K562 (cell line): ENCODE measurements at regions not wholly inside any gene's neighbourhood (a gene's known extent, or its start where the extent isn't known, plus 50 kb on each side); places are given as distances from the start of the nearest gene placed in this dataset.
A peak's percentile ranks its signal among the peaks of the same experiment; 100 is the strongest.

Source experiments
- ADNP ChIP-seq: fragments of 200-800 bp; sonication (Bioruptor generic); IDR thresholded peaks from 2 replicates; pipeline ENCODE4 v1.6.1; 2016; ENCODE audit warnings: missing genetic modification characterization, missing compliant biosample characterization
- ATF1 ChIP-seq, 2 experiments: fragments of 450-650 bp in 1 of 2; IDR thresholded peaks; 2 replicates each; pipeline ENCODE4 v1.6.1; 2016; ENCODE audit warnings: missing compliant biosample characterization in 1 of 2, missing genetic modification characterization in 1 of 2
- CTCF ChIP-seq, 3 experiments: IDR thresholded peaks in 2 of 3; conservative IDR thresholded peaks in 1 of 3; 2 replicates each; pipeline ENCODE4 v1.5.1; 2011 to 2012; ENCODE audit warnings: low read length in 3 of 3, mild to moderate bottlenecking in 3 of 3, control low read depth in 2 of 3, improper control_type of control experiment in 1 of 3, inconsistent platforms in 1 of 3, low read depth in 1 of 3, mixed read lengths in 1 of 3, moderate library complexity in 1 of 3; ENCODE audit not compliant: insufficient read depth in 2 of 3
- DNMT1 ChIP-seq: fragments of 450-650 bp; IDR thresholded peaks from 2 replicates; pipeline ENCODE4 v1.6.1; 2016; ENCODE audit warnings: antibody characterized with exemption, mild to moderate bottlenecking
- E2F3 ChIP-seq: fragments of 250-450 bp; sonication (Bioruptor Pico); IDR thresholded peaks from 2 replicates; pipeline ENCODE4 v1.4.0; 2020; ENCODE audit warnings: mild to moderate bottlenecking
- E2F6 ChIP-seq, 2 experiments: IDR thresholded peaks; 2 replicates each; pipeline ENCODE4 v1.6.1; 2011; ENCODE audit warnings: borderline replicate concordance in 1 of 2, control low read depth in 1 of 2, low read depth in 1 of 2, low read length in 1 of 2, mild to moderate bottlenecking in 1 of 2, mixed read lengths in 1 of 2, moderate library complexity in 1 of 2; ENCODE audit not compliant: insufficient read depth in 1 of 2, insufficient read length in 1 of 2, poor library complexity in 1 of 2, severe bottlenecking in 1 of 2; ENCODE audit errors: extremely low read depth in 1 of 2
- MYC ChIP-seq, 2 experiments: fragments of 250-450 bp in 1 of 2; sonication (Bioruptor Pico) in 1 of 2; IDR thresholded peaks; 2 replicates each; pipeline versions ENCODE4 v1.5.1 to v1.6.1; 2012 to 2021; ENCODE audit warnings: low read depth in 2 of 2, borderline replicate concordance in 1 of 2, improper control_type of control experiment in 1 of 2, low read length in 1 of 2, mild to moderate bottlenecking in 1 of 2, moderate library complexity in 1 of 2
- NCOA2 ChIP-seq, 2 experiments: fragments of 450-650 bp; IDR thresholded peaks; 2 replicates each; pipeline ENCODE4 v1.6.1; 2018; ENCODE audit warnings: mild to moderate bottlenecking in 2 of 2, moderate library complexity in 1 of 2; ENCODE audit not compliant: partially characterized antibody in 2 of 2
- NFATC3 ChIP-seq: fragments of 450-650 bp; IDR thresholded peaks from 2 replicates; pipeline ENCODE4 v1.6.1; 2017; ENCODE audit warnings: mild to moderate bottlenecking
- PRMT5 ChIP-seq: sonication (generic); formaldehyde crosslinking; IDR thresholded peaks from 2 replicates; pipeline ENCODE4 v1.5.0; 2020; ENCODE audit warnings: missing genetic modification reagents
- RAD51 ChIP-seq: fragments of 450-650 bp; IDR thresholded peaks from 2 replicates; pipeline ENCODE4 v1.7.1; 2016; ENCODE audit warnings: low read depth, mild to moderate bottlenecking, borderline replicate concordance
- RBFOX2 ChIP-seq: fragments of 200-400 bp; formaldehyde crosslinking; IDR thresholded peaks from 2 replicates; pipeline ENCODE4 v1.6.1; 2017; ENCODE audit warnings: low read depth, mild to moderate bottlenecking, low read length, moderate library complexity
- TCF7L2 ChIP-seq: fragments of 150-350 bp; IDR thresholded peaks from 2 replicates; pipeline ENCODE4 v1.6.1; 2016; ENCODE audit warnings: low read depth, mild to moderate bottlenecking, low read length, moderate library complexity
- WHSC1 ChIP-seq: IDR thresholded peaks from one replicate; pipeline ENCODE4 v1.6.1; 2012; ENCODE audit warnings: low read length, control low read depth, inconsistent platforms
- ZBTB11 ChIP-seq, 3 experiments: fragments of 200-800 bp in 1 of 3; fragments of 250-450 bp in 1 of 3; fragments of 450-650 bp in 1 of 3; sonication (Bioruptor Pico) in 1 of 3; sonication (Bioruptor generic) in 1 of 3; formaldehyde crosslinking in 1 of 3; IDR thresholded peaks; 2 replicates each; pipeline versions ENCODE4 v1.6.1 to v1.8.0; 2016 to 2022; ENCODE audit warnings: mild to moderate bottlenecking in 2 of 3, missing genetic modification characterization in 2 of 3, missing compliant biosample characterization in 1 of 3, moderate library complexity in 1 of 3
- ZNF280A ChIP-seq: fragments of 450-650 bp; IDR thresholded peaks from 2 replicates; pipeline ENCODE4 v1.6.1; 2018; ENCODE audit warnings: mild to moderate bottlenecking, low read depth; ENCODE audit not compliant: partially characterized antibody

- TF ChIP-seq CTCF (IDR thresholded peaks at IDR 0.05 in 2 of 3, conservative IDR thresholded peaks at IDR 0.05 in 1 of 3; ENCODE audit: insufficient read depth in 2 of 3, low read depth in 1 of 3, low read length in 3 of 3) (peak; percentile 64 to 97 (median 90)), DNMT1 (no peak), E2F6 (IDR thresholded peaks at IDR 0.05; ENCODE audit: borderline replicate concordance in 1 of 2, extremely low read depth in 1 of 2, insufficient read depth in 1 of 2, insufficient read length in 1 of 2, low read depth in 1 of 2, low read length in 1 of 2, poor library complexity in 1 of 2, severe bottlenecking in 1 of 2) (peak in 1 of 2 experiments; percentile 42), E2F3 (CRISPR knock-in tag) (no peak), ZNF280A (no peak), RAD51 (peak; percentile 35; the same call in 1 of the 2 replicates), NCOA2 (IDR thresholded peaks at IDR 0.05; ENCODE audit: partially characterized antibody in 2 of 2) (no peak), TCF7L2 (no peak), RBFOX2 (no peak), MYC (IDR thresholded peaks at IDR 0.05; ENCODE audit: low read depth, low read length) (peak; percentile 70; the same call in 1 of the 2 replicates), MYC (CRISPR knock-in tag; IDR thresholded peaks at IDR 0.05; ENCODE audit: borderline replicate concordance, low read depth) (no peak), NFATC3 (no peak), ATF1 (CRISPR knock-in tag; IDR thresholded peaks at IDR 0.05) (no peak), ATF1 (tag; IDR thresholded peaks at IDR 0.05) (no peak), WHSC1 (no peak), PRMT5 (CRISPR knock-in tag) (no peak), ADNP (tag) (no peak), ZBTB11 (CRISPR knock-in tag; IDR thresholded peaks at IDR 0.05) (no peak)
Measured at GRCh38 chr13:38045278-38046048, 175.9 kb upstream of the TRPC4 start (continued).
